Activated CD4-positive, alpha-beta memory T cell treated with anti-CD3 and anti-CD28 coated beads for 36 hours (primary cell): ENCODE measurements at regions not wholly inside any gene's neighbourhood (a gene's known extent, or its start where the extent isn't known, plus 50 kb on each side); places are given as distances from the start of the nearest gene placed in this dataset.
"Not testable (repeated sequence)": the region's sequence is repeated elsewhere in the genome, so short reads cannot be mapped to it uniquely, and the experiment has no call there.

ENCODE experiments used
- CTCF ChIA-PET: fragments of 350-600 bp; sonication (Branson Sonifier 250); formaldehyde crosslinking; loops from one replicate; lab custom pipeline; 2021; ENCODE audit warnings: antibody characterized with exemption, inconsistent platforms; lab: Charles Lee
- POLR2A ChIA-PET: fragments of 350-600 bp; sonication (Branson Sonifier 250); formaldehyde crosslinking; loops from one replicate; lab custom pipeline; 2021; ENCODE audit warnings: antibody characterized with exemption; lab: Charles Lee
- DNase-seq: peaks from one replicate; pipeline ENCODE4 v3.0.0-alpha.2; 2020
- H3K27ac Mint-ChIP-seq: one replicate; pipeline ENCODE4 v1.8.0; 2021; ENCODE audit warnings: mixed read lengths
- H3K27me3 Mint-ChIP-seq: one replicate; pipeline ENCODE4 v1.8.0; 2021; ENCODE audit warnings: mixed read lengths
- H3K36me3 Mint-ChIP-seq: one replicate; pipeline ENCODE4 v1.8.0; 2021; ENCODE audit warnings: mixed read lengths
- H3K4me1 Mint-ChIP-seq: one replicate; pipeline ENCODE4 v1.8.0; 2021; ENCODE audit warnings: low read depth, mixed read lengths
- H3K4me3 Mint-ChIP-seq: one replicate; pipeline ENCODE4 v1.8.0; 2021; ENCODE audit warnings: mild to moderate bottlenecking, mixed read lengths
- H3K9me3 Mint-ChIP-seq: one replicate; pipeline ENCODE4 v1.8.0; 2021; ENCODE audit warnings: mixed read lengths
- intact Hi-C: fragments of 100-400 bp; cut with micrococcal nuclease; formaldehyde crosslinking; loops from one replicate; pipeline ENCODE4 v1.15.1; 2023

- DNase-seq, result no peak
- no peak overlapping the region for H3K4me3 Mint-ChIP-seq
- POLR2A ChIA-PET, result no interaction called here
- no peaks in the 10 kb centered on the region for H3K4me1 Mint-ChIP-seq
- H3K27me3 Mint-ChIP-seq, result no peaks in the 10 kb centered on the region
- no peaks in the 10 kb centered on the region for H3K36me3 Mint-ChIP-seq
- CTCF ChIA-PET, result no interaction called here
- no peak overlapping the region for H3K27ac Mint-ChIP-seq
- intact Hi-C loops, result no loop called here
- H3K9me3 Mint-ChIP-seq, result peaks cover 4% of the 10 kb centered on the region
Measured at GRCh38 chr3:36175916-36176461, 204.3 kb upstream of the STAC start.

GRCh38 chr3:36178018-36178417 is 202.3 kb upstream of the STAC start:
- Mint-ChIP-seq H3K4me1 (no peaks in the 10 kb centered on the region), H3K36me3 (no peaks in the 10 kb centered on the region), H3K4me3 (no peak overlapping the region), H3K27ac (no peak overlapping the region), H3K27me3 (no peaks in the 10 kb centered on the region), H3K9me3 (peaks cover 5% of the 10 kb centered on the region)
- DNase-seq, result no peak
- POLR2A ChIA-PET, result no interaction called here
- intact Hi-C loops, result no loop called here
- CTCF ChIA-PET, result interaction anchor here (0.8 kb wide), 1 partner anchor 170 kb away, joined by 3 read pairs; no protein-coding TSS in a partner anchor

GRCh38 chr3:36182024-36182423 is 198.3 kb upstream of the STAC start:
- H3K27me3 Mint-ChIP-seq, result no peaks in the 10 kb centered on the region
- no peak overlapping the region for H3K4me3 Mint-ChIP-seq
- no peaks in the 10 kb centered on the region for H3K4me1 Mint-ChIP-seq
- no peak for DNase-seq
- H3K27ac Mint-ChIP-seq, result no peak overlapping the region
- H3K36me3 Mint-ChIP-seq, result no peaks in the 10 kb centered on the region
- CTCF ChIA-PET, result no interaction called here
- H3K9me3 Mint-ChIP-seq, result peaks cover 4% of the 10 kb centered on the region
- intact Hi-C loops, result no loop called here
- POLR2A ChIA-PET, result no interaction called here

GRCh38 chr3:36187197-36187596 is 193.1 kb upstream of the STAC start:
- POLR2A ChIA-PET, intact Hi-C loops, DNase-seq, H3K4me1 Mint-ChIP-seq, H3K4me3 Mint-ChIP-seq, CTCF ChIA-PET, H3K27me3 Mint-ChIP-seq, H3K27ac Mint-ChIP-seq, H3K36me3 Mint-ChIP-seq: not testable (repeated sequence)
- peaks cover 10% of the 10 kb centered on the region for H3K9me3 Mint-ChIP-seq

GRCh38 chr3:36192901-36193300 is 187.4 kb upstream of the STAC start:
- CTCF ChIA-PET, result no interaction called here

GRCh38 chr3:36193448-36193847 is 186.9 kb upstream of the STAC start:
- Mint-ChIP-seq H3K27me3 (no peaks in the 10 kb centered on the region), H3K9me3 (peaks cover 3% of the 10 kb centered on the region), H3K36me3 (no peaks in the 10 kb centered on the region), H3K4me3 (no peak overlapping the region), H3K4me1 (no peaks in the 10 kb centered on the region), H3K27ac (no peak overlapping the region)
- POLR2A ChIA-PET, result no interaction called here
- DNase-seq, result no peak
- CTCF ChIA-PET, result interaction anchor here (0.5 kb wide), 1 partner anchor 285 kb away, joined by 3 read pairs; no protein-coding TSS in a partner anchor
- intact Hi-C loops, result no loop called here

More at GRCh38 chr3:36192901-36193300, 187.4 kb upstream of the STAC start:
- Mint-ChIP-seq H3K36me3 (no peaks in the 10 kb centered on the region), H3K27ac (no peak overlapping the region), H3K4me1 (no peaks in the 10 kb centered on the region), H3K4me3 (no peak overlapping the region), H3K27me3 (no peaks in the 10 kb centered on the region), H3K9me3 (peaks cover 3% of the 10 kb centered on the region)
- intact Hi-C loops, result no loop called here
- DNase-seq, result no peak
- POLR2A ChIA-PET, result no interaction called here

- no peak overlapping the region for H3K27ac Mint-ChIP-seq
- intact Hi-C loops, result no loop called here
- no peak overlapping the region for H3K4me3 Mint-ChIP-seq
- H3K4me1 Mint-ChIP-seq, result no peaks in the 10 kb centered on the region
- H3K27me3 Mint-ChIP-seq, result no peaks in the 10 kb centered on the region
- ChIA-PET CTCF (no interaction called here), POLR2A (no interaction called here)
- no peak for DNase-seq
- no peaks in the 10 kb centered on the region for H3K36me3 Mint-ChIP-seq
- no peaks in the 10 kb centered on the region for H3K9me3 Mint-ChIP-seq
Measured at GRCh38 chr3:36196058-36196457, 184.2 kb upstream of the STAC start.

- POLR2A ChIA-PET, result no interaction called here
- no peaks in the 10 kb centered on the region for H3K9me3 Mint-ChIP-seq
- H3K36me3 Mint-ChIP-seq, result no peaks in the 10 kb centered on the region
- H3K27ac Mint-ChIP-seq, result no peak overlapping the region
- no peak for DNase-seq
- no peaks in the 10 kb centered on the region for H3K27me3 Mint-ChIP-seq
- intact Hi-C loops, result no loop called here
- H3K4me3 Mint-ChIP-seq, result no peak overlapping the region
- CTCF ChIA-PET, result no interaction called here
- H3K4me1 Mint-ChIP-seq, result no peaks in the 10 kb centered on the region
Measured at GRCh38 chr3:36197151-36197550, 183.2 kb upstream of the STAC start.

GRCh38 chr3:36201546-36201945 is 178.8 kb upstream of the STAC start:
- ChIA-PET POLR2A (no interaction called here), CTCF (no interaction called here)
- Mint-ChIP-seq H3K27ac (no peak overlapping the region), H3K36me3 (no peaks in the 10 kb centered on the region), H3K27me3 (no peaks in the 10 kb centered on the region), H3K9me3 (no peaks in the 10 kb centered on the region), H3K4me1 (no peaks in the 10 kb centered on the region), H3K4me3 (no peak overlapping the region)
- intact Hi-C loops, result no loop called here
- DNase-seq, result no peak

GRCh38 chr3:36206956-36207580 is 173.2 kb upstream of the STAC start:
- intact Hi-C loops, result no loop called here
- H3K4me1 Mint-ChIP-seq, result no peaks in the 10 kb centered on the region
- CTCF ChIA-PET, result no interaction called here

GRCh38 chr3:36210840-36211651 is 169.3 kb upstream of the STAC start:
- H3K27ac Mint-ChIP-seq, result no peak overlapping the region
- H3K4me3 Mint-ChIP-seq, result no peak overlapping the region
- CTCF ChIA-PET, result no interaction called here
- H3K9me3 Mint-ChIP-seq, result no peaks in the 10 kb centered on the region
- intact Hi-C loops, result no loop called here
- H3K4me1 Mint-ChIP-seq, result no peaks in the 10 kb centered on the region
- DNase-seq, result no peak
- H3K27me3 Mint-ChIP-seq, result no peaks in the 10 kb centered on the region
- POLR2A ChIA-PET, result no interaction called here
- H3K36me3 Mint-ChIP-seq, result no peaks in the 10 kb centered on the region

More at GRCh38 chr3:36206956-36207580, 173.2 kb upstream of the STAC start:
- Mint-ChIP-seq H3K36me3 (no peaks in the 10 kb centered on the region), H3K27me3 (no peaks in the 10 kb centered on the region), H3K9me3 (no peaks in the 10 kb centered on the region), H3K4me3 (no peak overlapping the region), H3K27ac (no peak overlapping the region)
- POLR2A ChIA-PET, result no interaction called here
- DNase-seq, result no peak

GRCh38 chr3:36211652-36211999 is 168.7 kb upstream of the STAC start:
- POLR2A ChIA-PET, result no interaction called here
- Mint-ChIP-seq H3K27me3 (no peaks in the 10 kb centered on the region), H3K4me3 (no peak overlapping the region), H3K27ac (no peak overlapping the region), H3K36me3 (no peaks in the 10 kb centered on the region), H3K4me1 (no peaks in the 10 kb centered on the region), H3K9me3 (no peaks in the 10 kb centered on the region)
- intact Hi-C loops, result no loop called here
- CTCF ChIA-PET, result no interaction called here
- no peak for DNase-seq
